ENCODE measurements at regions not wholly inside any gene's neighbourhood (a gene's known extent, or its start where the extent isn't known, plus 50 kb on each side); places are given as distances from the start of the nearest gene placed in this dataset.

- no peak for TF ChIP-seq CTCF (IDR thresholded peaks at IDR 0.05)
- TF ChIP-seq EP300 (IDR thresholded peaks at IDR 0.05) = no peak
- TF ChIP-seq POLR2A (IDR thresholded peaks at IDR 0.05) = no peak
Observed at GRCh38 chr6:169406034-169406433, 152.4 kb upstream of the THBS2 start.
